A673 (cell line): ENCODE measurements at regions not wholly inside any gene's neighbourhood (a gene's known extent, or its start where the extent isn't known, plus 50 kb on each side); places are given as distances from the start of the nearest gene placed in this dataset.

Source experiments
- BruUV-seq: library from RNA; stranded (reverse); fragments of 400-500 nt; replicated peaks from 2 replicates; lab custom pipeline; 2021; lab: Mats Ljungman, UMichigan
- CTCF ChIA-PET: fragments of 300-600 bp; sonication (Branson Sonifier 250); formaldehyde crosslinking; loops from one replicate; lab custom pipeline; 2022; ENCODE audit warnings: antibody characterized with exemption; lab: Charles Lee
- POLR2A ChIA-PET: fragments of 300-600 bp; sonication (Branson Sonifier 250); formaldehyde crosslinking; loops from one replicate; lab custom pipeline; 2022; ENCODE audit warnings: antibody characterized with exemption; ENCODE audit not compliant: low non-redundant PET; lab: Charles Lee
- DNase-seq: peaks from one replicate; pipeline ENCODE4 v3.0.0-alpha.2; 2015; ENCODE audit warnings: low spot score
- H3K27ac ChIP-seq: fragments of 200-600 bp; sonication (generic); 2 replicates; pipeline ENCODE4 v1.5.1; 2016; ENCODE audit warnings: mixed run types, low read depth, mild to moderate bottlenecking, mixed read lengths, antibody characterized with exemption, low read length; ENCODE audit not compliant: poor library complexity, severe bottlenecking
- H3K27me3 ChIP-seq: fragments of 200-600 bp; sonication (generic); replicated peaks from 2 replicates; pipeline ENCODE4 v1.6.1; 2017; ENCODE audit warnings: mixed run types, low read depth, mild to moderate bottlenecking, mixed read lengths, antibody characterized with exemption, low read length; ENCODE audit not compliant: insufficient read depth, poor library complexity
- H3K36me3 ChIP-seq: fragments of 200-600 bp; sonication (generic); 2 replicates; pipeline ENCODE4 v1.6.1; 2016; ENCODE audit warnings: mixed run types, mild to moderate bottlenecking, mixed read lengths, antibody characterized with exemption, low read length; ENCODE audit not compliant: insufficient read depth, poor library complexity, severe bottlenecking
- H3K4me1 ChIP-seq: fragments of 200-600 bp; sonication (generic); 2 replicates; pipeline ENCODE4 v1.6.1; 2017; ENCODE audit warnings: mixed run types, mild to moderate bottlenecking, mixed read lengths, antibody characterized with exemption, low read length; ENCODE audit not compliant: insufficient read depth, poor library complexity, severe bottlenecking
- H3K4me3 ChIP-seq: fragments of 200-600 bp; sonication (generic); 2 replicates; pipeline ENCODE4 v1.5.1; 2016; ENCODE audit warnings: low read depth, mixed run types, mild to moderate bottlenecking, mixed read lengths, low read length; ENCODE audit not compliant: poor library complexity, severe bottlenecking
- H3K9me3 ChIP-seq: fragments of 200-600 bp; sonication (generic); 2 replicates; pipeline ENCODE4 v1.6.1; 2016; ENCODE audit warnings: mixed run types, low read depth, mild to moderate bottlenecking, mixed read lengths, antibody characterized with exemption, low read length; ENCODE audit not compliant: poor library complexity, severe bottlenecking
- CTCF ChIP-seq: fragments of 300-800, 200-600 bp; sonication (generic); conservative IDR thresholded peaks from 2 replicates; pipeline ENCODE4 v1.5.1; 2017; ENCODE audit warnings: low read depth, mild to moderate bottlenecking, antibody characterized with exemption, low read length, moderate library complexity, mixed read lengths
- EZH2 ChIP-seq: fragments of 200-600 bp; sonication (generic); IDR thresholded peaks from 2 replicates; pipeline ENCODE4 v1.6.1; 2017; ENCODE audit warnings: borderline replicate concordance, low read depth, mild to moderate bottlenecking, mixed read lengths, antibody characterized with exemption, low read length; ENCODE audit not compliant: poor library complexity, severe bottlenecking
- intact Hi-C: fragments of 100-400 bp; cut with micrococcal nuclease; formaldehyde crosslinking; loops from one replicate; pipeline ENCODE4 v1.10.0; 2022; ENCODE audit not compliant: unreplicated experiment

GRCh38 chr6:106026748-106027715, 59.1 kb upstream of the PRDM1 start:
- intact Hi-C loops, result no loop called here
- Histone ChIP-seq H3K4me3 (no peak overlapping the region), H3K9me3 (no peaks in the 10 kb centered on the region), H3K4me1 (no peaks in the 10 kb centered on the region), H3K27ac (no peak overlapping the region), H3K27me3 (no peaks in the 10 kb centered on the region), H3K36me3 (no peaks in the 10 kb centered on the region)
- CTCF ChIA-PET, result no interaction called here
- no TSS peak for BruUV-seq
- POLR2A ChIA-PET, result no interaction called here
- TF ChIP-seq CTCF, result no peak
- no peak for TF ChIP-seq EZH2
- DNase-seq, result no peak

GRCh38 chr6:106025655-106026054, 60.5 kb upstream of the PRDM1 start:
- Histone ChIP-seq H3K27me3 (no peaks in the 10 kb centered on the region), H3K4me3 (no peak overlapping the region), H3K36me3 (no peaks in the 10 kb centered on the region), H3K9me3 (no peaks in the 10 kb centered on the region), H3K27ac (no peak overlapping the region), H3K4me1 (no peaks in the 10 kb centered on the region)
- CTCF ChIA-PET, result no interaction called here
- intact Hi-C loops, result no loop called here
- BruUV-seq, result no TSS peak
- TF ChIP-seq EZH2 (no peak), CTCF (no peak)
- DNase-seq, result no peak
- POLR2A ChIA-PET, result no interaction called here

- Histone ChIP-seq H3K27me3 (peaks cover 2% of the 10 kb centered on the region), H3K9me3 (no peaks in the 10 kb centered on the region), H3K4me3 (no peak overlapping the region), H3K36me3 (no peaks in the 10 kb centered on the region), H3K27ac (no peak overlapping the region), H3K4me1 (no peaks in the 10 kb centered on the region)
- POLR2A ChIA-PET, result no interaction called here
- no peak for DNase-seq
- no TSS peak for BruUV-seq
- intact Hi-C loops, result no loop called here
- TF ChIP-seq EZH2 (no peak), CTCF (no peak)
- CTCF ChIA-PET, result no interaction called here
Measured at GRCh38 chr6:106022801-106023200, 63.3 kb upstream of the PRDM1 start.
